GM19395 (cell line): ENCODE measurements at regions not wholly inside any gene's neighbourhood (a gene's known extent, or its start where the extent isn't known, plus 50 kb on each side); places are given as distances from the start of the nearest gene placed in this dataset.
"Not testable (repeated sequence)": the region's sequence is repeated elsewhere in the genome, so short reads cannot be mapped to it uniquely, and the experiment has no call there.

Source experiments
- ATAC-seq: cut with Tn5 transposase; IDR thresholded peaks from one replicate; pipeline ENCODE4 v1.9.1; 2021; ENCODE audit warnings: mild to moderate bottlenecking, moderate library complexity; ENCODE audit not compliant: unreplicated experiment

GRCh38 chr4:170243662-170244288, 154.0 kb upstream of the AADAT start:
- no peak for ATAC-seq

- no peak for ATAC-seq
These were observed 152.7 kb upstream of the AADAT start for GRCh38 chr4:170242471-170242870.

GRCh38 chr4:170234800-170235199, 145.0 kb upstream of the AADAT start:
- ATAC-seq = peak; percentile 53

DNA sequence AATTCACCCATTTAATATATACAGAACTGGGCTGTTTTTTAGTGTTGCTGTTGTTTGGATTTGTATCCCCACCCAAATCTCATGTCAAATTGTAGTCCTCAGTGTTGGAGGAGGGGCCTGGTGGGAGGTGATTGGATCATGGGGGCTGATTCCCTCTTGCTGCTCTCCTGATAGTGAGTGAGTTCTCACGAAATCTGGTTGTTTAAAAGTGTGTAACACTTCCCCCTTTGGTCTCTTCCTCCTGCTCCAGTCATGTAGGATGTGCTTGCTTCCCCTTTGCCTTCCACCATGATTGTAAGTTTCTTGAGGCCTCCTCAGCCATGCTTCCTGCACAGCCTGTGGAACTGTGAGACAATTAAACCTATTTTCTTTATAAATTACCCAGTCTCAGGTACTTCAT, 141.6 kb upstream of the AADAT start:
- no peak for ATAC-seq

DNA sequence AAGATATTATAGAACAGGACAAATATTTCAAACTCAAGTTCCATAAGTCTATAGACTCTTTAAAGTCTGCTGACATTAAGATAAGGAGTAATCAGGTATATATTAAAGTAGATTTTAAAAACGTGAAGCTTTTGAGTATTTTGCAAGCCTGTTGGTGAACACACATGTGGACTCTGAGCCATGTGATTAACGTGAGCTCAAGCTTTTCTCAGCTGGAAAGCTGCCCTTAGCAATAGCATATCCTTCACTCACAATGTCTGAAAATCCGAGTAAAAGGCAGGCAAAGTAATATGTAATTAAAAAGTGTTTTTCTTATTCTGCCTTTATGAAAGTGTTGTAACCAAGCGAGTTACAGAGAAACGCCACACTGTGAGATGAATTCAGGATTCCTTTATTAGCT, 140.5 kb upstream of the AADAT start:
- no peak for ATAC-seq

DNA sequence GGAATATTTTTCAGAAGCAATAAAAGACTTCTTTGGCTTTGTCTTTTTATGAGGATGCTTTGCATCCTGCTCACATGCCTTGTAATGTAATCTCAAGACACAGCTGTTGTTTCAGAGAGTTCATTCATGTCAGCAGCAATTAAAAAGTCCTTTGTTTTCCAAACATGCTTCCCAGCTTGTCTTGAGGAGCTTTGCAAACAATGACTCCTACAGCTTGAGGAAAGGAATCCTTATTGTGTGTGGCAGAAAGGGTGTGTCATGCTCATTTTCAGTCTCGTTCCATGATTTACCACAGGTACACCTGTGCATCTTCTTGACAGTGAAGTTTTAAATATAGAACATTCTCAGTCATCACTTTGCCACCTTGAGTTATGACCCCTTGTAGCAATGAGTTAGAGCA, 139.2 kb upstream of the AADAT start:
- ATAC-seq = no peak

GRCh38 chr4:170227928-170228327, 138.2 kb upstream of the AADAT start:
- no peak for ATAC-seq

DNA sequence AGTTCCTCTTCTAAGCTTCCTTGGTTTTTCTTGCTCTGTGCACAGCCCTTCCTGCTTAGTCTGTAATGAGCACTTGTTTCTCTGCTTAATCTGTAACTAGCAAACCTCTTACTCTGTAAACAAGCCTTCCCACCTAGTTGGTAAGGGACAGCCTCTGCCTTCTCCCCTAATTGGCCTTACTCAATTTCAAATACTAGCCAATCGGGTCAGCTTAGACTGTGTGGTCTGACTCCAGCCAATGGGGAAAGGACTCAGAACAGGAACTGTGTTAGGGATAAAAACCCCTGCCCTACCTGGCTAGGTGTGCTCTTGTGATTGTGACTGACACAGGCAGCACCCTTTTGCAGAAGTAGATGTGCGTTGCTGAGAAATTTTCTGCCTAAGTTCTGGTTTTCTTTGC, 136.5 kb upstream of the AADAT start:
- no peak for ATAC-seq

GRCh38 chr4:170214731-170215130, 125.0 kb upstream of the AADAT start:
- ATAC-seq = no peak

GRCh38 chr4:170214101-170214500, 124.3 kb upstream of the AADAT start:
- ATAC-seq = no peak

DNA sequence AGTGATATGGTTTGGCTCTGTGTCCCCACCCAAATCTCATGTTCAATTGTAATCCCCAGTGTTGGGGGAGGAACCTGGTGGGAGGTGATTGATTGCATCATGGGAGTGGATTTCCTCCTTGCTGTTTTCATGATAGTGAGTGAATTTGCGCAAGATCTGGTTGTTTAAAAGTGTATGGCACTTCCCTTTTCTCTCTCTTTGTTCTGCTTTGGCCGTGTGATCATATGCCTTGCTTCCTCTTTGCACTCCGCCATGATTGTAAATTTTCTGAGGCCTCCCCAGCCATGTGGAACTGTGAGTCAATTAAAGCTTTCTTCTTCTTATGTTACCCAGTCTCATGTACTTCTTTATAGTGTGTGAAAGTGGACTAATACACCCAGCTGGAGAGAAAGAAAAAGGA, 113.0 kb upstream of the AADAT start:
- no peak for ATAC-seq

DNA sequence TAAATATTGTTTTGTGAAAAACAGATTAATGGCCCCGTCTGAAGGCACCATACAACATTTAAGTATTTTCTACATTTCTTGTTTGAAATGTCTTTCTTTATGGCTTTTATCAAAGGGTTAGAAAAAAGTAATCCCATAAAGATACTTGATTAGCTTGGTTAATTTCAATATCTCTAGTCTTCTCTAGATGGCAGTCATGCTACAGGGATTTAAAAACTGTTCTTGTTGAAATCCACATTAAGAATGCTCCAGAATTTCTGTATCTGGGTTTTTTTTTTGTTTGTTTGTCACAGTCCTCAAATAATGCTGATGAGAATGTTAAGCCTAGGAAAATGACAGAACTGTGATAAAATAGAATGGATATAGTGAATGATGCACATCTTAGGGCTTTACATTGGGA, 109.0 kb upstream of the AADAT start:
- no peak for ATAC-seq

DNA sequence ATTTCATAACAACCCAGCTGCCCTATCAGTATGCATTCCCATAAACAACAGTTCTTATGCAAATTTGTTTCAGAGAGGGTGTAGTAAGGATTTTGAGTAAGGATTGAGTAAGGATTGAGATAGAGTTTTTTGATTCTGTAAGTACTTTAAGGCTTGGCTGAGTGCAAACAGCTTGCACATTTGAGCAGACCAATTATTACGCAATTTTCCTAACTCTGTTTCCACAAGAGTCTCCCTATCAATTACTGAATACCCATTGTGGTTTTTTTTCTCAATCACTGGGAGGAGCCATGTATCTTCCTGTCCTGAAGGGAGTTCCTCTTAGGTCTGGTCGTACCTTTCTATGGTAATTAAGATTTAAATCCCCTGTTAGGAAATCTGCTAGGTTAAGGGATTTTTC, 105.0 kb upstream of the AADAT start:
- ATAC-seq = not testable (repeated sequence)

DNA sequence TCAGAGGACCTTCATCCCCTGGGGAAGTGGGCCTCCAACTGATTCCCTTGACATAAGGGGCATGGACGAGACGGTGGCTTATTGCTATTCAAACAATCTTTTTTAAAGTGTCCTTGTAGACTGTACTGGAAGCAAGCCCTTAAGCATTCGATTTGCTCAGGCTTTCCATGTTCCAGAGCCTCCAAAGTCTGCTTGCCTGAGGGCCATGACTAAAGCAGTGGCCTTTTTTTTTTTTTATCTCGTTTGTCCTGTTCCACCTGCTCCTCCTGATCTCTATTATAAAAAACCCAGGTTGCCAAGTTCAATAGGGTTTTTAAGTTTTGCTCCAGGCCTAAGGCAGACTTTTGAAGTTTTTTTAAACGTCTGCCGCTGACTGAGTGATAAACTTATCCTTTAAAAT, 103.7 kb upstream of the AADAT start:
- ATAC-seq = no peak

DNA sequence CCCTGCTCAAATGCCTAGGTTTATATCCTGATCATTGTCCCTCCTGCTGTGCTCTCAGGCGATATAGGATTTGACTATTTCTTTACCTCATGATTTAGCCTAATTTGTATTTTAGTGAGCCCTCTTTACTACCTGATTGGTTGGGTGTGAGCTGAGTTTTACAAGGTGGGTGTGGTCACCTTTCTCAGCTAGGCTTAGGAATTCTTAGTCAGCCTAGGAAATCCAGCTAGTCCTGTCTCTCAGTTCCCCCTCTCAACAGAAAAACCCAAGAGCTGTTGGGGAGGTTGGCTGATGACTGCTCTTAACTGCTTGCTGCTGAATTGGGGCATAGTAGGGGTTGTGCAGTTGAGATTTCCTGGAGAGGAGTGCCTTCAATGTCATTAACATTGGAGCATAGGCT, 100.5 kb upstream of the AADAT start:
- no peak for ATAC-seq

- no peak for ATAC-seq
These were observed 81.1 kb upstream of the AADAT start for GRCh38 chr4:170170861-170171260.

DNA sequence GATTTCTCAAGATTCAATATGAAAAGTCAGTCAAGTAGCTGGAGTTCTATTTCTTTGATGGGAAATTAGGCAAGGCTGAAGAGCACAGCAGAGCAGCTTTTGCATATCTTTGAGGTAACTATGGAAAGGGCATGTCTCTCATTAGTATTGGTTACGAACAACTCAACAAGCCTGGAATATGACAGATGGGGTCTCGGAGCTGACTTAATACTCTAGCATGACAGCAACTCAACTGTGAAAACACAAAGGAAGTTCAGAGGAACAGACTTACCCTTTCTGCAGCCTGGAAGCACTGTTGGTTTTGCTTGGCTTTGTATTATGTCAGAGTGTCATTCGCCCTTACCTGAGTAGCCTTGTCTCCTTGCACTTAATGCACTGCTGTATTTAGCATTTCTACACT, 79.9 kb upstream of the AADAT start:
- ATAC-seq = no peak

GRCh38 chr4:170167678-170168077, 77.9 kb upstream of the AADAT start:
- no peak for ATAC-seq

DNA sequence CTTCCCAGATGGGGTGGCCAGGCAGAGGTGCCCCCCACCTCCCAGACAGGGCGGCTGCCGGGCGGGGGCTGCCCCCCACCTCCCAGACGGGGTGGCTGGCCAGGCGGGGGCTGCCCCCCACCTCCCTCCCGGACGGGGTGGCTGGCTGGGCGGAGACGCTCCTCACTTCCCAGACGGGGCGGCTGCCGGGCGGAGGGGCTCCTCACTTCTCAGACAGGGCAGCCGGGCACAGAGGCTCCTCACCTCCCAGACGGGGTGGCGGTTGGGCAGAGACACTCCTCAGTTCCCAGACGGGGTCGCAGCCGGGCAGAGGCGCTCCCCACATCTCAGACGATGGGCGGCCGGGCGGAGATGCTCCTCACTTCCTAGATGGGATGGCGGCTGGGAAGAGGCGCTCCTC, 76.4 kb upstream of the AADAT start:
- not testable (repeated sequence) for ATAC-seq

DNA sequence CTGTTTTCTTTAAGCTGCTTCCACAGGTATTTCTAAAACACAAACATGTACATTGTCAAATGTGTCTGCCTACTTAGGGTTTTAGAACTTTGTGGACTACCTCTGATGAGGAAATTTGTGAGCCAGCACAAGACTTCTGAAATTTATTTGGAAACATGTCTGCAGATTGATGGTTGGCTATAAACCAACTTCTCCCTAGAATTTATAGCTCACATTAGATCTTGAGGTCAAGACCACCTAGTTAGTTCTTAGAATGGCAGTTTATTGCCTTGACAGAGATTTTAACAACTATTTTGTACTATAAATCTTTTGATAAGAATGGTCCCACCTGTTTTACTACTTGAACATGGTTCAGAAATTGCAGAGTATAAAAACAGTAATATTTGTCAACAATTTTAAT, 72.7 kb upstream of the AADAT start:
- ATAC-seq = no peak

GRCh38 chr4:170157670-170158069, 67.9 kb upstream of the AADAT start:
- ATAC-seq = no peak

- ATAC-seq = no peak
These were observed 55.4 kb upstream of the AADAT start for GRCh38 chr4:170145120-170145519.

DNA sequence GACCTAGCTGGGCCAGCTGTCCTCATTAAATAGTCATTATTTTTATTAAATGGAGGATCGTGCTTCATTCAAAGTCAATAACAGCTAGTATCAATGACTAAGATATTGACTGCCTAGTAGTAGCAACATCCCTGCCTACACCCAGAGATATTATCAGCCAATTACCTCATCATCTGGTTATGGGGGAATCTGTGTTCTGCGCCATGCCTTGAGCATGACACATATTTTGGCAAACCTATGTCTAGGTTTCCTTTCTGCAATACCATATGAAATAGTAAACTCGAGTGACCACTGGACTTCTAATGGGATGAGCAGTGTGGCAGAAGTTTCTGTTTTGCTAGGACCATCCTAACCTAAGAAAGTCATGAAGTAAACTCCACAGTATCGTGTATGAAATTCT, 50.0 kb upstream of the AADAT start:
- ATAC-seq = no peak
